ENCODE measurements at regions not wholly inside any gene's neighbourhood (a gene's known extent, or its start where the extent isn't known, plus 50 kb on each side); places are given as distances from the start of the nearest gene placed in this dataset.

GRCh38 chr16:51401673-51402072 is 250.6 kb upstream of the SALL1 start:
- DNase-seq: no peak

DNA sequence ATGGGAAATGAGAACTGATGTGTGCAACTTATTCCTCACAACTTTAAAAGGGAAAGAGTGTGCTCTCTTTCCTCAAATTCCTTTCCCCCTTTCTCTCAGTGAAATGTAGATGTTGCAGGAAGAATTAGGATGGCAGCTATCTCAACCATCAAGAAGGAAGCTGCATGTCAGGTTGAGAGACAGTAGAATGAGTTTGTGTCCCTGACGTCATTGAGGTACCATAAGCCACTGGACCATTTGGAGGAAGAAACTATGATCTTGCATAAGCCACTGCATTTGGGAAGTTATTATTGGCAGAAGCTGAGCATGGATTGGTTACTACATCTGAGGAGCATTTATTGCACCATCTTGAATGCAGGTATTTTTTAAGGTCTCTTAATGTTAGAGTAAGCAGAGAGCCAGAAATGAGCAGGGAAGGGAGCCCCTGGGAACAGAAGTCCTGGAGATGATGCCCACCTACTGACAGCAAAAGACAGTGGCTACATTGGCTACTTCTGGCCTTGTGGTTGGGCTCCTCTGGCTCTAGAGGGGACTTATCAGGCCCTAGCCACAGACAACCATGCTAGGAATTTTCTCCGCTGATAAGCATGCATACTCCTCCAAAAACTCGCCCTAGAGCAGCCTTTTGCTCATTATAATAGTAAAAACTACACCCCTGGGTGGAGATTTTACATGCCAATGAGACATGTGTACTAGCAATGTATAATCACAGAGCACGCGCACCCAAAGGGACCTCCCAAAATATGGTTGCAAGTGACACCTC is 249.0 kb upstream of the SALL1 start:
- DNase-seq: no peak

- no peak for DNase-seq
Measured at GRCh38 chr16:51394421-51394820, 243.4 kb upstream of the SALL1 start.

GRCh38 chr16:51393381-51394005 is 242.4 kb upstream of the SALL1 start:
- DNase-seq: no peak

DNA sequence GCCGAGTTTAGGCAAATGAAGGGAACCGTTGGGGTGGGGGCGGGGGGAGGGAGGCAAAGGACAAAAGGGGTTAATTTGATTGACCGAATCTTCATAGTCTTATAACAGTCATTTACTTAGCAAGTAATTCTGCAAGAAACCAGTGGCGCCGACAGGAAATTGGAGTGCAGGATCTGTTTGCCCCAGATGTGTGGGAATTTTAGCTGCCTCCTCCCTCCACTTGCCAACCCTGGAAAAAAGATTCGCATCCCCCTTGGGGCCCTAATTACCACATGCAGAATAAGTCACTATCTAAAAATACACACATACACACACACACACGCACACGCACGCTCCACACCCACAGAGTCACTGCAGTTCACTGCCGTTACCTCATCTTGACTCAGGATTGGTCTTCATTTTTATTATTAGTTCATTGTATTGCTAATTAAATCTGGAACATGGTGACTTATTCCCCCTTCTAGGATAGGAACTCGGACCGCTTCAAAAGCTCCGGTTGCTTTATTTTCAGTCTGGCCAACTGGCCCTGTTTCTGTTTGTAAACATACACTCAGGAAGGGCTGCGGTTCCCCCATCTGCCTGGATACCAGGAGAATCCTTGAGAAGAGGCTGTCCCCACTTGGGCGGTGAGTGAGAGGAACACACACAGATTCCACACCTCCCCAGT is 241.6 kb upstream of the SALL1 start:
- DNase-seq: no peak

GRCh38 chr16:51391798-51392511 is 240.9 kb upstream of the SALL1 start:
- no peak for DNase-seq

- DNase-seq: no peak
Measured at GRCh38 chr16:51390877-51391276, 239.8 kb upstream of the SALL1 start.

DNA sequence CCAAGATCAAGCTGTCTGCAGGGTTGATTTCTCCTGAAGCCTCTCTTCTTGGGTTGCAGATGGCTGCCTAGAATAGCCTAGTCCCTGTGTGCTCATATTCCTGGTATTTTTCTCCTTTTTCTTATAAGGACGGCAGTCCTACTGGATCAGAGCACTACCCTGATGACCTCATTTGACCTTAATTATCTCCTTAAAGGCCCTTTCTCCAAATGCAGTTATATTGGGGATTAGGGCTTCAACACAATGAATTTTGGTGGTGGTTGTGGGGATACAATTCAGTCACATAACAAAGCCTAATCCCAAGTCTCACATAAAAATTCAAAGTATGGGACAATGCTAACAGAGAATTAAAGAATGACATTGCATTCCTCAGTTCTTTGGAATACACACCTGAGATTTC is 238.8 kb upstream of the SALL1 start:
- no peak for DNase-seq

- DNase-seq: no peak
Measured at GRCh38 chr16:51388516-51388951, 237.5 kb upstream of the SALL1 start.

DNA sequence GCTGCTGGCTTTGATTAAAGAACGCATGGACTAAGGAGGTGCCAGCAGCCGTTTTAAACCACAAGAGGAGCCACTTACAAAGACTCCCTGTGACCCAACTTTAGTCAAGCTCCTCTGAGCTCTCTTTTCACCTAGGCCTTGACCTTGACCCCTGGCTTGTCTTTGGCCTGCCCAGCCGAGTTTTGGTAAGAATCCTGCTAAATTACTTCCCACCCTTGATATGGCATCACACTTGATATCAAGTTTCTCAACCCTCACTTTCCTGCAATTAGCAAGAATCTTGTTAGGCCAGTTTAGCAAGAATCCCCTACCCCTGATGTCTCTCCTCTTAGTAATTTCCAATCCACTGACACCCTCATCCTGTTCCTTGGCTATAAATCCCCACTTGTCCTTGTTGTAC is 232.8 kb upstream of the SALL1 start:
- no peak for DNase-seq

- DNase-seq: no peak
Measured at GRCh38 chr16:51382940-51383339, 231.9 kb upstream of the SALL1 start.

GRCh38 chr16:51382211-51382610 is 231.1 kb upstream of the SALL1 start:
- DNase-seq: no peak

DNA sequence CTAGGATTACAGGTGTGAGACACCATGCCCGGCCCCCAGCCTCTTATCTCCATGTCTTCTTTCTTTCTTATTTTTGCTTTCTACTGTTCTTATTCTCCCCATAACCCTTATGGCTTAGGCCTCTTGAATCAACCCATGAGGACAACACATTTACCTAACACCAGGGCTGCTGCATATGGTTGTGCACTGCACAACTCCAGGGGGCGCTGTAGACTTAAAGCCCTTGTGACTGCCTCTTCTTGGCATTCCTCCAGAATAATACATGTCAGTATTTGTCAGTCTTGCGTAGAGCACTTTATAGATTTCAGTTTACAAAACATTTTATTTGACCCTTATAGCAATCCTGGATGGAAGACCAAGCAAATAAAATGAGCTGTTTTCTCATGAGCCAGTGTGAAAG is 225.0 kb upstream of the SALL1 start:
- DNase-seq: no peak

DNA sequence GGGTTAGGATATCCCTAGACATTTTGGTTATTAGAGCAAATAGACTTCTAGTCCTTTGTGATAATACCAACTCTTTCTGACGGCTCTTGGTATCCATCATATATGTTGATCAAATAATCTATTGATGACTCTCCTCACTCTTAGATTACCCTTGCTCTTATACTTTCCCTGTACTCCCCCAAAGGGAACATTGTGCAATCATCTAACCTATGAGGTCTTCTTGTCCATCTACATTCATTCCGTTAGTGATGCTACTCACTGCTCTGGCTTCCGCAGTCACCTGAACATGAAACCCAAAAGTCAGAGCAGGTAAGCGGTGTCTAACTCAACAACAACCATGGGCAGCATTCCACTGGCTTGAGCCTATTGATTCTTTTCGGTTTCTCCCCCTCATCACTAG is 223.7 kb upstream of the SALL1 start:
- DNase-seq: no peak

- DNase-seq: no peak
Measured at GRCh38 chr16:51374346-51374745, 223.3 kb upstream of the SALL1 start.

DNA sequence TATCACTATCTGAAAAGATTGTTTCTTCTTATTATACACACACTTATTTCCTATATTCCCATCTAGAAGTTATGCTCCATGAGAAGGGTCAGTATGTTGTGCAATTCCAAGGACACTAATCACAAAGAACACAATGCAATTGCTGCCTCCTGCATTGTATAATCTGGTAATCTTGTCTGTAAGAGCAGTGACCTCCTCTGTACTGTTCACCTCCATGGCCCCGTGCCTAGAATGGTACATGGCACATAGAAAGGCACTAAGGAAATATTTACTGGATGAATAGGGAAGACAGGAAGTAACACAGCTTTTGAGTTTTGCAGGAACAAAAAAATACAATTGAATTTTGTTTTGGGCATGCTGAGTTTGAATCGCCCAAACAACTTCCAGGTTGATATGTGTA is 214.6 kb upstream of the SALL1 start:
- no peak for DNase-seq

- no peak for DNase-seq
Measured at GRCh38 chr16:51359141-51359955, 208.3 kb upstream of the SALL1 start.

DNA sequence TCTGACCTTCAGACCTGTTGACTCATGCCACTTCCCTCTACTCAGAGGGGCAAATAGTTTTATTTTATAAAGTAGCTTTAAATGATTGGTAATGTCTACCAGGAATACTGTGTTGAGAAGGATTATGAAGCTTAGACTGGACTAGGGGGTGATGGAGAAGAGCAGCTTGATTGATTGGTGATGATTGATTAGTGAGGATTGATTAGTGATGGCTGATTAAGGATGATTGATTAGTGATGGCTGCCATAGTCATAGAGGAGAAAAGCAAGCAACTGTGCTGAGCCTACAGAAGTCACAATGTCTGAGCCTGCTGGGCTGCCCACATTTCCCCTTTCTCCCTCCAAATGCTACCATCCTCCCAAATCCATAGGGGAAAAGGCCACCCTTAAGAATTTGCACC is 206.8 kb upstream of the SALL1 start:
- no peak for DNase-seq

DNA sequence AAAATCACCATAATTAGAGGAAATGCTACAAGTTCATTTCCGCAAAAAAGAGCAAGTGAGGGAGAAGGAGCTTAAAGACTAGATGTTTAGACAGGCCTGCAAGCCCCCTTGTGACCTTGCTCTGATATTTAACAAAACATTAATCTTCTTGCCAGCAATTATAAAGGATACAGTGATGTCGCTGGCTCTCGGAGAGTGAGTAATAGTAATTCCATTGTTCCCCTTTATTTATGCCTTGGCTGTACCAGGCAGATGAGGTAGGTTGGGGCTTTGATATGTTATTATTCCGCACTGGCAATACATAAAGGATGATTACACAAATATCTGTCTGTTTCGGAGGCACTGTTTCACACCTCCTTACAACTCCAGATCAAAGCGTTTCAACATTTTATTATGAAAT is 204.8 kb upstream of the SALL1 start:
- no peak for DNase-seq

DNA sequence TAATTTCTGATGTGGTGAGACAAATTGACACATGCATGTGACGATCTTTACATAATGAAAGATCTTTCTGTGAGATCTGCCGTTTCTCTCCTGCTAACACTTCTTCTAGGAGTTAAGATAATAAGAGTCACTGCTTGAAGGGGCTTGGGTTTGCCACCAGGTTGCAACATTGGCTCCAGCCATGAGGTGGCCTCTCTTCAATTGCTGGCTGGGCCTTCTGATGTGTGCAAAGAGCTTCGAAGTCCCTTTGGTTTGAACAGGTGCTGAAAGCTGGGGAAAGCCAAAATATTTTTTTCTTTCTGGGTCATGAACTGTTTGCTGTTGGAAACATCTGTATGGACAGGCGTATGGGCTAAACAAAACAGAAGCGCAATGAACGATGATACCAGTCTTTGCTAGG is 204.1 kb upstream of the SALL1 start:
- DNase-seq: no peak

GRCh38 chr16:51353055-51353454 is 202.0 kb upstream of the SALL1 start:
- no peak for DNase-seq

- DNase-seq: no peak
Measured at GRCh38 chr16:51349626-51350025, 198.6 kb upstream of the SALL1 start.

- DNase-seq: no peak
Measured at GRCh38 chr16:51343411-51343810, 192.3 kb upstream of the SALL1 start.
